ENCODE measurements at regions not wholly inside any gene's neighbourhood (a gene's known extent, or its start where the extent isn't known, plus 50 kb on each side); places are given as distances from the start of the nearest gene placed in this dataset.

GRCh38 chr7:68444042-68444441 lies 1154.2 kb upstream of the AUTS2 start:
- no peaks in the 10 kb centered on the region for H3K36me3 Mint-ChIP-seq (ENCODE audit: low read depth)
- intact Hi-C loops (cut with micrococcal nuclease), result no loop called here
- no peaks in the 10 kb centered on the region for H3K27me3 Mint-ChIP-seq (ENCODE audit: low read depth)
- H3K4me1 Mint-ChIP-seq (ENCODE audit: low read depth), result no peaks in the 10 kb centered on the region
- no peak for DNase-seq (ENCODE audit: low spot score)
- no peak overlapping the region for H3K4me3 Mint-ChIP-seq (ENCODE audit: low read depth)
- H3K9me3 Mint-ChIP-seq, result peaks cover 58% of the 10 kb centered on the region
- no peak overlapping the region for H3K27ac Mint-ChIP-seq

- H3K9me3 Mint-ChIP-seq, result peaks cover 63% of the 10 kb centered on the region
- no peak overlapping the region for H3K27ac Mint-ChIP-seq
- intact Hi-C loops (cut with micrococcal nuclease), result no loop called here
- H3K4me3 Mint-ChIP-seq (ENCODE audit: low read depth), result no peak overlapping the region
- H3K27me3 Mint-ChIP-seq (ENCODE audit: low read depth), result no peaks in the 10 kb centered on the region
- H3K36me3 Mint-ChIP-seq (ENCODE audit: low read depth), result no peaks in the 10 kb centered on the region
- no peaks in the 10 kb centered on the region for H3K4me1 Mint-ChIP-seq (ENCODE audit: low read depth)
- no peak for DNase-seq (ENCODE audit: low spot score)
These were observed 1153.3 kb upstream of the AUTS2 start for GRCh38 chr7:68444956-68445355.

- Mint-ChIP-seq H3K27ac (no peak overlapping the region), H3K9me3 (peaks cover 67% of the 10 kb centered on the region), H3K36me3 (ENCODE audit: low read depth) (no peaks in the 10 kb centered on the region), H3K4me1 (ENCODE audit: low read depth) (no peaks in the 10 kb centered on the region), H3K27me3 (ENCODE audit: low read depth) (no peaks in the 10 kb centered on the region), H3K4me3 (ENCODE audit: low read depth) (no peak overlapping the region)
- no peak for DNase-seq (ENCODE audit: low spot score)
- intact Hi-C loops (cut with micrococcal nuclease), result no loop called here
These were observed 1152.1 kb upstream of the AUTS2 start for GRCh38 chr7:68446183-68446582.

GRCh38 chr7:68449099-68449498 lies 1149.2 kb upstream of the AUTS2 start:
- Mint-ChIP-seq H3K4me1 (ENCODE audit: low read depth) (no peaks in the 10 kb centered on the region), H3K36me3 (ENCODE audit: low read depth) (no peaks in the 10 kb centered on the region), H3K4me3 (ENCODE audit: low read depth) (no peak overlapping the region), H3K27me3 (ENCODE audit: low read depth) (no peaks in the 10 kb centered on the region), H3K9me3 (peaks cover 63% of the 10 kb centered on the region), H3K27ac (no peak overlapping the region)
- DNase-seq (ENCODE audit: low spot score), result no peak
- intact Hi-C loops (cut with micrococcal nuclease), result no loop called here

- intact Hi-C loops (cut with micrococcal nuclease), result no loop called here
- no peaks in the 10 kb centered on the region for H3K4me1 Mint-ChIP-seq (ENCODE audit: low read depth)
- no peak overlapping the region for H3K27ac Mint-ChIP-seq
- H3K4me3 Mint-ChIP-seq (ENCODE audit: low read depth), result no peak overlapping the region
- no peaks in the 10 kb centered on the region for H3K27me3 Mint-ChIP-seq (ENCODE audit: low read depth)
- peaks cover 57% of the 10 kb centered on the region for H3K9me3 Mint-ChIP-seq
- DNase-seq (ENCODE audit: low spot score), result no peak
- H3K36me3 Mint-ChIP-seq (ENCODE audit: low read depth), result no peaks in the 10 kb centered on the region
These were observed 1148.5 kb upstream of the AUTS2 start for GRCh38 chr7:68449816-68450215.

GRCh38 chr7:68454931-68455330 lies 1143.3 kb upstream of the AUTS2 start:
- H3K4me1 Mint-ChIP-seq (ENCODE audit: low read depth), result no peaks in the 10 kb centered on the region
- H3K9me3 Mint-ChIP-seq, result peaks cover 66% of the 10 kb centered on the region

GRCh38 chr7:68456469-68456868 lies 1141.8 kb upstream of the AUTS2 start:
- Mint-ChIP-seq H3K27me3 (ENCODE audit: low read depth) (no peaks in the 10 kb centered on the region), H3K9me3 (peaks cover 62% of the 10 kb centered on the region), H3K36me3 (ENCODE audit: low read depth) (no peaks in the 10 kb centered on the region), H3K4me1 (ENCODE audit: low read depth) (no peaks in the 10 kb centered on the region), H3K4me3 (ENCODE audit: low read depth) (no peak overlapping the region), H3K27ac (no peak overlapping the region)
- intact Hi-C loops (cut with micrococcal nuclease), result no loop called here
- no peak for DNase-seq (ENCODE audit: low spot score)

More at GRCh38 chr7:68454931-68455330, 1143.3 kb upstream of the AUTS2 start:
- no peak for DNase-seq (ENCODE audit: low spot score)
- H3K27me3 Mint-ChIP-seq (ENCODE audit: low read depth), result no peaks in the 10 kb centered on the region
- H3K4me3 Mint-ChIP-seq (ENCODE audit: low read depth), result no peak overlapping the region
- no peaks in the 10 kb centered on the region for H3K36me3 Mint-ChIP-seq (ENCODE audit: low read depth)
- intact Hi-C loops (cut with micrococcal nuclease), result no loop called here
- H3K27ac Mint-ChIP-seq, result no peak overlapping the region

GRCh38 chr7:68457481-68457880 lies 1140.8 kb upstream of the AUTS2 start:
- no peak overlapping the region for H3K27ac Mint-ChIP-seq
- intact Hi-C loops (cut with micrococcal nuclease), result no loop called here
- no peaks in the 10 kb centered on the region for H3K36me3 Mint-ChIP-seq (ENCODE audit: low read depth)
- peaks cover 67% of the 10 kb centered on the region for H3K9me3 Mint-ChIP-seq
- DNase-seq (ENCODE audit: low spot score), result no peak
- no peak overlapping the region for H3K4me3 Mint-ChIP-seq (ENCODE audit: low read depth)
- no peaks in the 10 kb centered on the region for H3K27me3 Mint-ChIP-seq (ENCODE audit: low read depth)
- H3K4me1 Mint-ChIP-seq (ENCODE audit: low read depth), result no peaks in the 10 kb centered on the region

GRCh38 chr7:68458010-68458908 lies 1140.0 kb upstream of the AUTS2 start:
- Mint-ChIP-seq H3K4me3 (ENCODE audit: low read depth) (no peak overlapping the region), H3K27me3 (ENCODE audit: low read depth) (no peaks in the 10 kb centered on the region), H3K9me3 (peaks cover 61% of the 10 kb centered on the region), H3K4me1 (ENCODE audit: low read depth) (no peaks in the 10 kb centered on the region), H3K36me3 (ENCODE audit: low read depth) (no peaks in the 10 kb centered on the region), H3K27ac (no peak overlapping the region)
- DNase-seq (ENCODE audit: low spot score), result no peak
- intact Hi-C loops (cut with micrococcal nuclease), result no loop called here

GRCh38 chr7:68461430-68461829 lies 1136.8 kb upstream of the AUTS2 start:
- H3K4me3 Mint-ChIP-seq (ENCODE audit: low read depth), result no peak overlapping the region
- H3K27me3 Mint-ChIP-seq (ENCODE audit: low read depth), result no peaks in the 10 kb centered on the region
- DNase-seq (ENCODE audit: low spot score), result no peak
- H3K9me3 Mint-ChIP-seq, result peaks cover 53% of the 10 kb centered on the region
- intact Hi-C loops (cut with micrococcal nuclease), result no loop called here
- H3K4me1 Mint-ChIP-seq (ENCODE audit: low read depth), result no peaks in the 10 kb centered on the region
- no peak overlapping the region for H3K27ac Mint-ChIP-seq
- no peaks in the 10 kb centered on the region for H3K36me3 Mint-ChIP-seq (ENCODE audit: low read depth)

- peaks cover 68% of the 10 kb centered on the region for H3K9me3 Mint-ChIP-seq
- no peak overlapping the region for H3K27ac Mint-ChIP-seq
These were observed 1127.3 kb upstream of the AUTS2 start for GRCh38 chr7:68470836-68471435.

GRCh38 chr7:68472688-68473087 lies 1125.6 kb upstream of the AUTS2 start:
- Mint-ChIP-seq H3K4me1 (ENCODE audit: low read depth) (no peaks in the 10 kb centered on the region), H3K4me3 (ENCODE audit: low read depth) (no peak overlapping the region), H3K27ac (no peak overlapping the region), H3K36me3 (ENCODE audit: low read depth) (no peaks in the 10 kb centered on the region), H3K9me3 (peaks cover 71% of the 10 kb centered on the region), H3K27me3 (ENCODE audit: low read depth) (no peaks in the 10 kb centered on the region)
- intact Hi-C loops (cut with micrococcal nuclease), result no loop called here
- no peak for DNase-seq (ENCODE audit: low spot score)

More at GRCh38 chr7:68470836-68471435, 1127.3 kb upstream of the AUTS2 start:
- H3K4me3 Mint-ChIP-seq (ENCODE audit: low read depth), result no peak overlapping the region
- H3K27me3 Mint-ChIP-seq (ENCODE audit: low read depth), result no peaks in the 10 kb centered on the region
- no peak for DNase-seq (ENCODE audit: low spot score)
- H3K36me3 Mint-ChIP-seq (ENCODE audit: low read depth), result no peaks in the 10 kb centered on the region
- intact Hi-C loops (cut with micrococcal nuclease), result no loop called here
- no peaks in the 10 kb centered on the region for H3K4me1 Mint-ChIP-seq (ENCODE audit: low read depth)

GRCh38 chr7:68474661-68475216 lies 1123.5 kb upstream of the AUTS2 start:
- intact Hi-C loops (cut with micrococcal nuclease), result no loop called here
- no peaks in the 10 kb centered on the region for H3K4me1 Mint-ChIP-seq (ENCODE audit: low read depth)

More at GRCh38 chr7:68474661-68475216, 1123.5 kb upstream of the AUTS2 start:
- Mint-ChIP-seq H3K4me3 (ENCODE audit: low read depth) (no peak overlapping the region), H3K27me3 (ENCODE audit: low read depth) (no peaks in the 10 kb centered on the region), H3K27ac (no peak overlapping the region), H3K36me3 (ENCODE audit: low read depth) (no peaks in the 10 kb centered on the region), H3K9me3 (peaks cover 54% of the 10 kb centered on the region)
- no peak for DNase-seq (ENCODE audit: low spot score)
